ENCODE measurements at regions not wholly inside any gene's neighbourhood (a gene's known extent, or its start where the extent isn't known, plus 50 kb on each side); places are given as distances from the start of the nearest gene placed in this dataset.

DNA sequence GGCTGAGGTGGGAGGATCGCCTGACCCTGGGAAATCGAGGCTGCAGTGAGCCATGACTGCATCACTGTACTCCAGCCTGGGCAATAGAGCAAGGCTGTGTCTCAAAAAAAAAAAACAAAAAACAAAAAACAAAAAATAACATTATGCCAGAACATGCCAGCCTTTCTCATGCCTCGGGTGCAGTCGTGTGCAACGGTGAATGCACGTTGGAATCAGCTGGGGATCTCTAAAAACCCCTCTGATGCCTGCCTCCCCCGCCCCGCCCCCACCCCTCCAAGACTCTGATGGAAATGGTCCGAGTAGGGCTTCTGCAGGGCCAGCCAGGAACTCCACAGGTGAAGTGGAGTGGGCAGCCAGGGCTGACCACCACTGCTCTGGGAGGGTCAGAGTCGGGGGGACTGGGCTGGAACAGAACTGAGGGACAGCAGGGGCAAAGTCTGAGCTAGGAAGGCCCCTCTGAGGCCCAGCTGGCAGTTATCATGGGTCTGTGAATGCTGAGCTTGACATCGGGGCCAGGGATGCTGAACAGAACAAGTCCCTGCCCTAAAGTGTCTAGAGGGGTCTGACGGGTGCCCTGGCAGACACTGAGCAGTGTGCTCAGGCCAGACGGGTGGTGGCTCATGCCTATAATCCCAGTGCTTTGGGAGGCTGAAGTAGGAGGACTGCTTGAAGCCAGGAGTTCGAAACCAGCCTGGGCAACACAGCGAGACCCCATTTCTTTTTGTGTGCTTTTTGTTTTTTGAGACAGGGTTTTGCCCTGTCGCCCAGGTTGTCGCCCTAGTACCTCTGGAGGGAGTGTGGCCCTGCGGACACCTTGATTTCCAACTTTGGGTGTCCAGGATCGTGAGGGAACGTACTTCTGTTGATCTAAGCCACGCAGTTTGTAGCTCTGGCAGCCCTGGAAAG lies 193.4 kb upstream of the GSE1 start:
- DNase-seq (ENCODE audit: low read depth in 2 of 2, low spot score in 1 of 2) = no peak

GRCh38 chr16:85420501-85421337 lies 192.4 kb upstream of the GSE1 start:
- DNase-seq (ENCODE audit: low read depth in 2 of 2, low spot score in 1 of 2) = peak; percentile 36 to 40

DNA sequence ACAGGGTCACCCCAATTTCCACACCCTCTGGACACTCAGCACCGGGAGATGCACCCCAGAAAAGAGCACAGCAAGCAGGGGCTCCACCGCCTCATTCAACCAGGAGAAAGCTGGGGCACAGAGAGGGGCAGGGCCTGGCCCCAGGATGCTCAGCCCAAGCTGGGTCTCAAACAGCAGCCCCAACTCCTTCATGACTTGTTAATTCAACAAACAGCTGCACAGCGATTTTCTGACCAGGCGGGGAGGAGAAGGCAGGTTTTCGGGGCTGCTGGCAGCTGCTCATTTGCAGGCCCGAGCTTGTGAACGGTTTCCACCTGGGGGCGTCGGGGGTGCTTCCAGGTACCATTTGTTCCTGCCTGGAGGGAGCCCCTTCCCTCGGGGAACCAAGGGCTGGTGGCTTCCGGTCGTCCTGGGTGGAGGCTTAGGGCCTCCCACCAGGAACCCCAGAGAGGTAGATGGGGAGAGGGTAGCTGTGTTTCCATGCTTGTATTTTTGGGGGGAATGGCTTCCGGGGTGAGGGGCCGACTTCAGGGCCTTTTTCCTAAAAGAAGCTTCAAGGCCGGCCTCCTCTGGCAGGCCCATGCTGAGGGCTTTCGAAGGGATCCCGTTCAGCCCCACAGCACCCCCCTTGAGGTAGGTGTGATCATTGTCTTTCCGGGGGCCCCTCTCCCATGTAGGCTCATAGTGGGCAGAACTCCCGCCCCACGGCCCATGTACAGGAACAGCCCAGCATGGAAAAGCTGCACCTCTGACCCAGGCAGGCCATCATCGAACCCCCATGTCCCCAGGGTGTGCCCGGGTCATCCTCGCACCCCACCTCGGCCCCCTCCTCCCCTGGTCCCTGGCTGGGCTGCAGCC lies 191.6 kb upstream of the GSE1 start:
- no peak for DNase-seq (ENCODE audit: low read depth in 2 of 2, low spot score in 1 of 2)

GRCh38 chr16:85422196-85422631 lies 190.9 kb upstream of the GSE1 start:
- no peak for DNase-seq (ENCODE audit: low read depth in 2 of 2, low spot score in 1 of 2)

DNA sequence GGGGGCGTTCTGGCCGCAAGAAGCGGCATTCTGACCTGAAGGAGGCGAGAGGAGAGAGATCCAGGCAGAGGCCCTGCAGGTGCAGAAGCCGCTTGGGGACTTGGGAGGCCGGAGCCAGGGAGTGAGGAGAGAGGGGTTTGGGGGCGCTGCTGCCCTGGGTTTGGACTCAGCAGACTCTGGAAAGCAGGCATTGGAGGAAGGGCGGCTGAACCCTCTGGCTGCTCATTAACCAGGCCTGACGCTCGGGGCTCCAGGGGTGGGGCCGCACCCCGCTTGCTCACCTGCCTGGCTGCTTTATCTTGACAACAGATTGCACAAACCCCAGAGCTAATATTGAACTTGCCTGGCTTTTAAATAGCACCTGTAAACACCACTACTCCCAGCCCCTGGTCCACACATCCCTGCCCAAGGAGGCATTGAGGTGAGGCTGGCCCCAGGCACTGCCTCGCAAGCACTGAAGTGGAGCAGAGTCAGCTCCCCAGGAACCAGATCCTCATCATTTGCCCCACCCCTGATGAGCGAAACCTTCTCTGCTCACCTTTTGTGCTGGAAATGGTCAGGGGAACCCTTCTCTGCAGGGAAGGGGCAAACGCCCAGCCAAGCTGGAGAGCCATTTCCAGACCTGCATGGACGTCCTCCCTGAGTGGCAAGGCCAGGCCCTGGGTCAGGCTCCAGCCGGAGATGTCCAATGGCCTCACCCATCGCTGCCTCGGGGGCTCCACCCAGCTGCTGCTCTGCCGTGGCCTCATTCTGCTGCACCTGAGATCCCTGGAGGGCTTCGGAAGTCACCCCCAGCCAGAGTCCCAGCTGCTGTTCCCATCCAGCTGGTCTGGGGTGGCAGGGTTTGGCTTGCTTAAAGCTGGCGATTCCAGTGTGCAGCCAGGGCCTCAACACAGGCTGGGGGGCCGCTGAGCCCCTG lies 190.2 kb upstream of the GSE1 start:
- DNase-seq (ENCODE audit: low read depth in 2 of 2, low spot score in 1 of 2) = no peak

- no peak for DNase-seq (ENCODE audit: low read depth in 2 of 2, low spot score in 1 of 2)
These were observed 189.5 kb upstream of the GSE1 start for GRCh38 chr16:85423631-85424030.

DNA sequence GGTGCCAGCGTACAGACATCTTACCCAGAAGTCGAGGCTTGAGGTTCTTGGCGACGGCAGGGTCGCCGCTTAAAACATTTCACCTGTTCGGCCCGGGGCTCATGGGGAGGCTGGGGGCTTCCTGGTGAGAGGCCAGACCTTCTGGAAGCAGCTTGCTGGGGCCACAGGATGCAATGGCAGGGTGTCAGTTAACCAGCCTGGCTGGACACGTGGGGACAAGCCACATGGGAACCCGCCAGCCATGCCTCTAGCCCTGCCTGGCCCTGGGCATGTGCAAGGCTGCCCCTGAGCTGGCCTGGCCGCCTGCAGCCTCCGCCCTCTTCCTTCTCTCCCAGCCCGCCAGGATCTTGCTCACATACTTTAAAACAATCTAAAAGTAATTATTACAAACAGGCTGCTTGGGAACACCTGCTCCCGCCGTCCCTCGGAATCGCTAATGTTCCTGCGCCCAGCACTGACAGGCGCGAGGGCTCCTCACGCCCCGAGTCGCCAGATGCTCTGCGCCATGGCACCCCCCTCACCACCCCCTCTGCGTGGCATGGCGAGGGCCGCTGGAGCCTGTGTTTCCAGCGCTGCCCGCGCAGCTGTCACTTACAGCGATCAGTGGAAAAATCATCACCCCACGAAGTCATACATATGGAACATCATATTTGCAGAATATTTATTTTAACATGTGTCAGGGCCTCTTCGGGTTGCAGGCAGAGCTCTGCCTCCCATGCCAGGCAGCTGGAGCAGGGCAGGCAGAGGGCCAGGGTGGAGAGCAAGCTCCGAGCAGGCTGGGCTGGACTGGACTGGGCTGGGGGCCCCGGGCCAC lies 188.7 kb upstream of the GSE1 start:
- DNase-seq (ENCODE audit: low read depth in 2 of 2, low spot score in 1 of 2) = no peak

DNA sequence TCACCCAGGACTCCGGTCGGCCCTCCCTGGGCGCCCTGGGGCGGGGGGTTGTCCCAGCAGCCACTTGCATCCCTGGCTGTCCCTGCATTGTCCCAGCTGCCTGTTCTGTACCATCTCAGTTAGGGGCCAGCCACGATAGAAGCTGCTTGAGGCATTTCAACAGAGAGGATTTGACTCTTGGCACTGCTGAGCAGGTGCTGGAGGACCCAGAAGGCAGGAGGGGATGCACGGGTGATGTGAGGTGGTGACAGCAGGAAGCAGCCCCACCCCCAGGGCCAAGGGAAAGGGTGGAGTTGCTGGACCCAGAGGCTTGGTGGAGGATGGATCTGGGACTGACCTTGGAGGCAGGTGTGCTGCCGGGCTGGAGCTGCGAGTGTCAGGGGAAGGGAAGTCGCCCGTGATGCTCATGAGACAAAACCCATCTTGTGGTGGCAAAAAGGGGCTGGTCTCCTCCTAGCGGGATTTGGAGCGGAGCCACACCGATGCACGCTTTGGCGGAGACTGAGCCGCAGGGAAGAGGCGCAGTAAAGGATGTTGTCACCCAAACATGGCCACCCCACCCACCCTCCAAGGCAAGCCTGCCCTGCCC lies 188.0 kb upstream of the GSE1 start:
- no peak for DNase-seq (ENCODE audit: low read depth in 2 of 2, low spot score in 1 of 2)

DNA sequence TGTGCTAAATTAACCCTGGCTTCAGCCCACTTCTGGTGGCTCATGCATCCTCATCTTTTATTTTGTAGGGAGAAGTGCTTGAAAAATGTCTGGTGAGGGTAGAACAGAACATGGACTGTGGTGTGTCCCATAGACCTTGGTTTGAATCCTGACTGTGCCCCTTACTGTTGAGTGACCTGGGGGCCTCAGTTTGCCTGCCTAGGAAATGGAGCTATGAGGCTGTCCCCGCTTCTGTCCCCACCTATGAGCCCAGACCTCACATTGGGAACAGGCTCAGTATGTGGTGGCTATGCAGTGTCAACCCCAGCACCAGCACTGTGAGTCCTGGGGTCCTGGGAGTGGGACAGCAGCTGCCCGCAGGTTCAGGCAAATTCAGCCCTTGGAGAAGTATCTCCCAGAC lies 186.3 kb upstream of the GSE1 start:
- no peak for DNase-seq (ENCODE audit: low read depth in 2 of 2, low spot score in 1 of 2)

DNA sequence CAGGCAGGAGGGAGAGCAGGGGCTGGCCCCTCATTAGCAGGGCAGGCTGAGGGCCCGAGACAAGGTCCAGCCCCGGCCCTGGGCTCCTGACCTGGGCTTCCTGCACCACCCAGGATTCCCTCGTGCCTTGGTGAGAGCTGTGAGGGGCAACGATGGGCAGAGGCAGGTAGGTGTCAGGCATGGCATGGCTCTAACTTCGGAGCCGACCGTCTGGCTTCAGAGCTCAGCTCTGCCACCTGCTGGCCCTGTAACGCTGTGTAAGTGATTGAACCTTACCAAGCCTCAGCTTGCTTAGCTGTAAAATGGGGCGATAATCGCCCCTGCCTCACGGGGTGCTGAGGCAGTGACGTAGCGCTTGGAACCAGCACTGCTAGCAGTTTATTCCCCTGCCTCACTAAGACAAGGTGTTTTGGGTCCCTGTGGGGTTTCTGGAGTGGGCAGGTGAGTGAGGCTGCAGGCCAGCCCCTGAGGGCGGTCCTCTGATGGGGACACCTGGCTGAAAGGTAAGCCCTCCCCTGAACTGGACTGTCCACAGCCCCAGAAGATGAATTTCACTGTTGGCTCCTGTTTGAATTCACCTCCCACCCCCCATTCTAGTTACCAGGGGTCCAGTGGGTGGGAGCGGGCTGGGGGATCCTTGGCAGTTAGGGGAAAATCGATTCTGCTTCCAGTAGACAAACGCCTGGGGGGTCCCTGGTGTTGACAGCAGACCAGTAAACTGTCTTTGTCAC lies 184.8 kb upstream of the GSE1 start:
- DNase-seq (ENCODE audit: low read depth in 2 of 2, low spot score in 1 of 2) = no peak

- no peak for DNase-seq (ENCODE audit: low read depth in 2 of 2, low spot score in 1 of 2)
These were observed 184.0 kb upstream of the GSE1 start for GRCh38 chr16:85428899-85429775.

GRCh38 chr16:85429776-85430522 lies 183.2 kb upstream of the GSE1 start:
- DNase-seq (ENCODE audit: low read depth in 2 of 2, low spot score in 1 of 2) = no peak

GRCh38 chr16:85430523-85431421 lies 182.3 kb upstream of the GSE1 start:
- DNase-seq (ENCODE audit: low read depth in 2 of 2, low spot score in 1 of 2) = no peak

GRCh38 chr16:85431431-85432124 lies 181.5 kb upstream of the GSE1 start:
- DNase-seq (ENCODE audit: low read depth in 2 of 2, low spot score in 1 of 2) = no peak

DNA sequence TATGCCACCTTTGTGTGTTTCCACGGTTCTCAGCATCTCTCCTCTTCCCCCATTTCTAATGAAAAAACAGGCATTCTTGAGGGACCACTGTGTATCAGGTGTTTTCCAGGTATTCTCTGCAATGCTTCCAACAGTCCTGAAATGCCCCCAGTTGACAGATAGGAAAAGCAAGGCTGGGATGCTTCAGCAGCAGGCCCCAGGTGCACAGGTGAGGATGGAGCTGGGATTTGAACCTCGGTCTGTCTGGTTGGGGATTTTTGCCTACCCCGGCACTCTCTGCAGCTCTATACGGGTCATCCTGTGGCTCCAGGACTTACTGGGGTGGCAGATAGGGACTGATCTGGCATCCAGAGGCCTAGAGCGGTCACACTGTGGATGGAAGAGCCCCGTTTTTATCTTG lies 180.5 kb upstream of the GSE1 start:
- no peak for DNase-seq (ENCODE audit: low read depth in 2 of 2, low spot score in 1 of 2)

Measured in stimulated activated CD8-positive, alpha-beta memory T cell treated with anti-CD3 and anti-CD28 coated beads, Interleukin-4, amount 100 ng/mL, for 4 hours (primary cell).